Stimulated activated CD8-positive, alpha-beta memory T cell treated with anti-CD3 and anti-CD28 coated beads, Interleukin-4, amount 100 ng/mL, for 24 hours (primary cell): ENCODE measurements at regions not wholly inside any gene's neighbourhood (a gene's known extent, or its start where the extent isn't known, plus 50 kb on each side); places are given as distances from the start of the nearest gene placed in this dataset.

ENCODE experiments used
- DNase-seq: peaks from one replicate; pipeline ENCODE4 v3.0.0-alpha.2; 2020; ENCODE audit warnings: low read depth

DNA sequence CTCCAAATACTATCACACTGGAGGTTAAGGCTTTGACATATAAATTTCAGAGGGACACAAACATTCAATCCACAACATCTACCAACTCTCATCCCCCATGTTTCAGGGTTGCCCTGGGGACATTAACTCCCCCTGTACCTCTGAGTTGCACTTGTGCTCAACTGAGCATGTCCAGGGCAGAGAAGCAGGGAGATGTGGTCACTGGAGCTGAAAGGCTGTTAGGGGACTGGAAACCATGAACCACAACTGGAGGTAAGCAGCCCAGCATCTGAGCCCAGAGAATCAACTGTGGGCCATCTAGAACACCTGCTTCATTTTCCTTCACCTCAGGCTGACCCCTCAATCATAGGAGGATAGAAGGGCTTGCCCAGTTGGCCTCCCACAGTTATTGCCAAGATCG lies 641.1 kb downstream of the MID1IP1 start:
- no peak for DNase-seq

DNA sequence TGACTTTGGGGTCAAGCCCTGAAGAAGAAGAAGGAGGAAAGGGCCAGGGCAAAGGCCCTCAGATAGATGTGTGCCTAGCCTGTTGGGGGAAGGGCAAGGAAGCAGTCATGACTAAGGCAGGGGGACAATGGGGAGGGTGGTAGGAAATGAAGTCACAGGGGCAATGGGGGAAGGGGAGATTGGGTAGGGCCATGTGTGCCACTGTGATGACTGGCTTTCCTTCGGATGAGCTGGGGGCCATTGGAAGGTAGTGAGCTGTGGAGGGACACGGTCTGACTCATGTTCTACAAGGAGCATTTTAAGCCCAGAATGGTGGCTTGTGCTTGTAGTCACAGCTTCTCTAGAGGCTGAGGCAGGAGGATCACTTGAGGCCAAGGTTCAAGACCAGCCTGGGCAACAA lies 642.0 kb downstream of the MID1IP1 start:
- no peak for DNase-seq

DNA sequence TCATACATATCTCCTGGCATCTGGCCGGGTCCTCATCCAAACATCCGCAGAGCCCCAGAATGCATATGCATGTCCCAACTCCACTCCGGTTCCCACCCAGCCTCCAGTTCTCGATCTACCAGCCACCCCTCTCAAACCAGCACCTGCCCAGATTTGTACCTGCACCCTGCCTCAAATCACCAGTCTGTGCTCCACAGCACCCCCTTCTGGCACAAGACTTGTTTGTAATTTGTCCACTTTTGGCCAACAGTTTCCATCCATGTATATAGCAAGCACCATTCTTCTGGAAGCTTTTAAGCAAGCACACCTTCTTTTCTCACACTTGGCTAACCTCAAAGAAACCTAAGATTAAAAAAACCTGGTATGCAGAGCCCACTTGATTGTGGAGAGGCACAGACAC lies 644.1 kb downstream of the MID1IP1 start:
- DNase-seq: peak; percentile 12

DNA sequence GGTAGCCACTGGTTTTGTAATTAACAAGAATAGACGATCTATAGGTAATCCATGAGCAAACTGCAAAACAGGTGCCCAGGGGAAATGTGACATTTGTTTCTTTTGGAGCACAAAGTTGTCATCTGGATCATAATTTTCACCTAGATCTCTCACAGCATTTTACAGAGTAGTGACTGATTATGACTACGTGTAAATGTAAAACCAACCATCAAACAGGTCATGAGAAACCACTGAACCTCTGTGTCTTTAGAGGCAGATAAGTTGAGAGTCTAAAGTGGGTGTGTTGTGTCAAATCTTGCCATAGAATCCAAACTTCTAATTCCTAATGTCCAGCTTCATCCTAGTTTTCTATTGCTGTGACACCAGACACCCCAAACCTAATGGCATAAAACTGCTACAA lies 648.1 kb downstream of the MID1IP1 start:
- DNase-seq: no peak

DNA sequence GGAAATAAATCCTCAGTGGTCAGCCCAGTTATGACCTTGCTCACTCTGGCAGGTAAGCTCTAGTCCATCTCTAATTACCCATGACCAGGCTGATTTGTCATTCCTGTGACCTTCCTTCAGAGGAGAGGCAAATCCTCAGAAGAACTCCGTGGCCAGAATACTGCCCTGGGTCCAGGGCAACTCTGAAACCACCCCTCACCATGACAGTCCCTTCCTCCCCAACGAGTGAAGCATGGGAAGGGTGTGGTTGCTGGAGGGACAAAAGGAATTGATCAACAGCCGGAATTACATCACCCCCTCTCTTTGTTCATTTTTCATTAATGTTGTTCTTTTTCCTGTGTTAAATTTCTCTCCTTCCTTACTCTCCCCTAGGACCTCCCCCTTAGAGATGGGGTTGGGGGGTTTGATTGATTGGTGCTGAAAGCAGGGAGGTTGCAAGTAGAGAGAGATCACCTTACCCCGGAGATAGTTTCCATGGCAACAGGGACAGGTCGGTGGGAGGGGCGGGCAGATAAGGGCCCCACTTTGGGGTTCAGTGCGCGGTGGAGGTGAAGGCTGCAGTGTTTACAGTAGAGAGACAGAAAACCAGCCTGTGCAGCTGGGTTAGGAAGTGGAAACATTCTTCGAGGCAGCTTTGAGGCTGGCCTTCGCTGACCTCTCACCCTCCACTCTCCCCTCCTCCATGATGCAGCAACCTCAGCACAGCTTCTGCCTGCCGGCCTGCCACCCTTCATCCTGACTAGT lies 647.4 kb downstream of the BCOR start:
- DNase-seq: no peak

DNA sequence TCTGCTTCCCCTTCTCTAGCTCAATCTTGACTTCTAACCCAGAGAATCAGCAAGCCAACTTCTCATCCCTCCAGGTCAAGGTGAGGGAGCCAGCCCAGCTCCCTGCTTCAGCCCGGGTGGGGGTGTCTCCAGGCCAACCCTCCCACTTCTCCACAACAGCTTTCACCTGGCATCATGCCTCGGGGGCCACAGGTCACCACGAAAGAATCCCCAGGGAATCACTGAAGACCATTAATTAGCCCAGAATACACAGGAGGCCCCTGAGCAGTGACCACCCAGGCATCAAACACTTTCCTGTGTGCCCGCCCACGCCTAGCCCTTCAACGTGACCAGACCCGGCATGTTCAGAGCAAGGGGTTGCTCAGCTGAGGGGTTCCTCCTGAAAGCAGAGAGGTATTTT lies 646.7 kb downstream of the BCOR start:
- DNase-seq: no peak

DNA sequence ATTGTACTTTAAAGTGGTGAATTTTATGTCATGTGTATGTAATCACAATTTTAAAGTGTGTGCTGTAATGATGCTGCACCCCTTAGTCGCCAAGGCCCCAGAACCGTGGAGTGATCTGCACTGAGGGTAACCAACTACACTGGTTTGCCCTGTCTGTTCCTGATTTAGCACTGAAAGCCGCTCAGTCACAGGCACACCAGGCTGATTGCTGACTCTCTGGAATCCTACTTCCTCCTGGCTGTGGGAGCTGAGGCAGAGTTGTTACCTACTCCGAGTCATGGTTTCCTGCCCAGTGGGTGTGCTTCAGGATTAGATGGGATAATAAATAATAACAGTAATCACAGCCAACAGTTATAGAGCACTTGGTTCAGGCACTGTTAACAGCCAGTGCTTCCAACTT lies 645.4 kb downstream of the BCOR start:
- no peak for DNase-seq

DNA sequence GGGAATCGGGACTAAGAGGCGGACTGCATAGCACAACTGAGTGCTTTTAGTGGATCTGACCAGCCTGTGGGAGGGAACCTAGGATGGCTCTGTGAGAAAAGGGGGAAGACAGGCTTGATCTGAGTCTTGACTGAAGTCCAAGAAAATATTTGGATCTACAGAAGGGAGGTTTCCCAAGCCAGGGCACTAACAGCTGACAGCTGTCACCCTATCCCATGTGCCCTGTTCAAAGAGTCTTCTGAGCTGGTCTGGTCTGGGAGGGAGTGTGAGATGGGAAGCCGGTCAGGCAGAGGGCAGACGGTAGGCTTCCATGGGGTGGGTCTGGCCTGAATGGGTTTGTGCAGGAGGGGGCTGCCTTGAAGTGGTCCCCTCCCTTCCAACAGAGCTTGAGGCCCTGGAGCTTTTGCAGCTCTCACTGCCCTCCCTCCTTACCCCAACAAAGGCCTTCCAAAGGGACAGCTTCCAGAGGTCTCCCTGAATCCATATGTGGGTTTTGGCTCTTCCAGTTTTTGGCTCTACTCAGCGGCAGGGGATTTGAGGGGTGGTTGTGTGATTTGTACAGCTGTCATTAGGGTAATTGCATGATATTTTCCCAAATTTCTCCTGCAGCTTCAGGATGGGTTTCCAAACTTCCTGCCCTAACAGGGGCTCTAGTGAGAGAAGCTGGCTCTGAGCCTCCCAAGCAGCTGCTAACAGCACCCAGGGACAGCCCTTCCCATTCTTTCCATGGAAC lies 643.7 kb downstream of the BCOR start:
- no peak for DNase-seq

DNA sequence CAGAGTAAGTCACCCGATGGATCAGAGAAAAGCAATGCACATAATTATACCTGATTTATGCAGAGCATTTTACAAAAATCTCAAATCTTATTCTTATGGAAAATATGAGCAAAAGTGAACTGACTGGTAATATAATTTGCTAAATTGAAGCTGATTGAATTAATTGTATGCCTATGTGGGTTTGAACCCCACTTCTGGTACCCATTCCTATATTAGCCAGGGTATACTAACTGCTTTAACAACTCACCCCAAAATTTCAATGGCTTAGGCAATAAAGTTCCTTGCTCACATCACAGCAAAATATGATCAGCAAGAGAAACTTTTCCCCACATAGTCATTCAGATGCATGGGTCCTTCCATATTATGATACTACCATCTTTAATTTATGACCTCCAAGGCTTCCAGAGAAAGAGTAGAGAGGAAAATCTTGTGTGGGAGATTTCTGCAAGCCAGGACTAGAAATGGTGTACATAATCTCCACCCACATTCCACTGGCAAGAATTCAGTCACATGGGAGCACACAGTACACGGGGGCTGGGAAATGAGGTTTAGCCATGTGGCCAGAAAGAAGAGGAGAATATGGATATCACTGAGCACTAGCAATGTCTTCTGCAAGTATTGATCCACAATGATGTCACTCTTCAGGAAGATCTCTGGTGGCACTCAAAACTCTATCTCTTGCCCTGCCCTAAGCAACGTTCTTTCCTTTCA lies 640.7 kb downstream of the BCOR start:
- DNase-seq: no peak

DNA sequence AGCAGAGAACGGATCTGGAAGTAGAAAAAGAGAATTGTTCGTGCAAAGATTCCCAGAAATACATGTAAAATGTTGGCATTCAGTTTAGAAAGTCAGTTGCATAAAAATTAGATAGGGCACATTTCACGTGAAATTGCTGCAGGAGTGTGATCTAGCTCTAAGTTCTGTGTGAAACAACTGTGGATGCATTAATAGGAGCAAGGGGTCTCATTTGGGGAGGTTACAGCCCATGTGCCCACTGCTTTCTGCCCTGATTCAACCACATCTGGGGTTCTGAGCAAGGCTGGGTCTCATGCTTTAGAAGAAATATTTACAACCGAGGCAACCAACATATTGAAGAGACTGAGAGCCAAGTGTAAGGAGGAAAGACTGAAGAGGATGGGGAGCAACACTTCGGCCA lies 639.0 kb downstream of the BCOR start:
- DNase-seq: no peak

DNA sequence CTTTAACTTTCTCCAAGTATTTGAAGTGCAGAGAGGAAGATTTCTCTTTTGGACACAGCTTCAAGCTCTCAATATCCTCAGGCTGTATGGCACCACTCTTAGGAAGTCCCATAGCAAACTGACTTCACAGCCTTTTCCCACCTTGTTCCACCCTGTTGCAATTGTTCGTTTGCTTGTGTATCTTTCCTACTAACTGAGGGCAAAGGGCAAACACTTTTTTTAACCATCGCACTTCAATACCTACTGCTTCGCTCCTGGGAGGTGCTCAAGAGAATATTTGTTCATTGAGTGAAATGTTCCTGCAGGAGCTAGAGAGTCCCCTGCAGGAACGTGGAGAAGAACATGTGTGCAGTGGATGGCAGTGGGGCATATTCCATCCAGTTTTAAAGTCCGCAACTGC lies 638.6 kb downstream of the BCOR start:
- DNase-seq: no peak

DNA sequence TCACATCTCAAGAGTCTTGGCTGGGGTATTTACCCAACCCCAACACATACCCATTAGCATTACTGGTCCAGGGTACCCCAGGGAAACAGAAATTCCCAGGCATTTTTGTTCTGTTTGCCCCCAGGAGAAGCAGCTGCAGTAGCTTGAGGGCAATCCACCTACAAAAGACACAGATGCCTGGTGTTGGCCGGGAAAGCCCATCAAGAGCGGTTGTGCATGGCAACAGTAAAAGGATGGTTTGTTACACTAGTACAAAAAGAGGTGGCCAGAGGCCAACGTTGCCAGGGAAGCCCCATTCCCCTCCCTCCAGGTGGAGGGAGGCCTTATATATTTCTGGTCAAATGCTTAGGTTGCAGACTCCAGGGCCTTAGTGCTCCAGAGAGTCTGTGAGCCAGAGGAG lies 637.8 kb downstream of the BCOR start:
- no peak for DNase-seq

DNA sequence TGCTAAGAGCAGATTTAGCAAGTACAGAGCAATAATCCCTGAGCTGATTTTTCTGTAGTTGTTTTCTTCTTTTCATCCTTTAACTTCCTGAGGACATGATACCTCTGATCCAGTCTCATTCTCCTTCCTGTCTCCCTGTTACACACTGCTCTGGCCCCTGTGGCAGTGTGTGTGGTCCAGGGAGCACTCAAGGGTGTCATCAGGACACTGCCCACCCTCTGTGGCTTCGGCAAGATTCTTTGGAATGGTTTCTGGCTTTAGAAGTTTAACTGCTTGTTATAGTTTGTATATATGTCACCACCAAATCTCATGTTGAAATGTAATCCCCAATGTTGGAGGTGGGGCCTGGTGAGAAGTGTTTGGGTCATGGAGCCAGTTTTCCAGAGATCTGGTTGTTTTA lies 637.3 kb downstream of the BCOR start:
- no peak for DNase-seq

DNA sequence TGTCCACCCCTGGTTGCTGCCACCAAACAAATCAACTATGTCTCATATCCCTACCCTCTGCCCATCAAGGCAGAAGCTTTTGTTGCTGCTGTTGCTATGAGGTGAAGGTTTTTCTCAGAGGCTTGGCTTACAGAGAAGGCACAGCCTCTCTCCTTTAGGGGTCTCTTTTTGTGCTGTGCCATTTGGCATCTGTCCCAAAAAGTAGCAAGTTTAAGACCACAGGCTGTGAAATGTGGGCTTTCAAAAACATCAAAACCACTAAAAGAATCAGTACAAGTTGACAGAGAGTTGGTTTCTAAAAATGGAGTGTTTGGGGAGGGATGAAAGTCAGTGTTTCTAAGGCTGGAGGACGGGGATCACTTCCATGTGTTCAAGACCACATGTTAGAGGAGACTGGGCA lies 634.9 kb downstream of the BCOR start:
- no peak for DNase-seq

DNA sequence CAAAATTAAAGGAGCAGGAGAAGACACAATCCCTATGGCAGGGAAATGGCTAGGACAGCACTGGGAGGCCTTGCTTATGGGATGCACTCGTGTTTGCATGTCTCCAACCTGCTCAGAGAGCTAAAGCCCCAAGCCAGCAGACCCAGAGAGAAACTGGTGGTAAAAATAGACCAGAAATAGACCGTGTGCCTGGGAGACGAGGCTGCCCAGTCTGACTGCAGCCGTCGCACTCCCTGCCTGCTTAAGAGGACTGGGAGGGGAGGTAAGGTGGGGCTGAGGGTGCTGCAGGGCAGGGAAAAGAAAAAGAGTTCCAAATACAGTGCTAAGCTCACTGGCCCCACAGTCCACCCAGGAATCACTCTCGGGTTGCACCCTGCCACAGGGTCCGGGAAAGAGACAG lies 633.5 kb downstream of the BCOR start:
- no peak for DNase-seq

DNA sequence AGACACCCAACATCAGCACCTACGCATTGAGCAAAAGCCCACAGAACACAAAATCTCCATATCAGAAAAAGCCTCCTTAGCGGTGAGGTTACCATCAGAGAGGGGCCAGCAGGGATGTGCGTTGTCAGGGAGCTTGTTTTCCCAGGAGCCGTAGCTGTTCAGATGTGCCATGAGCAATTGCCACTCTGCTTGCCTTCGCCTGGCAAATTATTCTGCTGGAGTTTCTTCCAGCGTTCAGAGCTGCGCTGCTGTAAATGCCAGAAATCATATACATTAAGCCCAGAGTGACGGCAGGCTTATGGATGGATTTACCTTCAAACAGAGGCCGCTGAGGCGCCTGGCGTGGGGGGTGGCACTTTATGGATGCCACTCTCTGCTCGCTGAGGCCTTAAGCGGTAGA lies 632.3 kb downstream of the BCOR start:
- DNase-seq: no peak

DNA sequence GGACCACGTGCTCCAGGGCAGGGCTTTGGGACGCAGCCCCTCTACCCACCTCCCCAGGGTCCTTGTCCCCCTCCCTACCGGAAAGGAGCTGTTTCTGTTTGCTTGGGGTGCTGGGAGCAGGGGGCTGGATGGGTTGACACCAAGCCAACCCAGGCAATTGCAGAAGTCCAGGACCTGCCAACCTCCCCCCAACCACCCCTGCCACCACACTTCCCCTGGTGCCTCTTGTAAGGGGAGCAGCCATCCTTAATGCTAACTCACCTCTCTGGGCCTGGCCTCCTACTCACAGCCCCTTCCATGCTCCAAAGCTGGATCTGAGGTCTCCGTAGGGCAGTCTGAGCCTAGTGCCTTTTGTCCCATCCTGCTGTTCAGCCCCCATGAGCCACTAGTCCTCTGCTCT lies 631.9 kb downstream of the BCOR start:
- DNase-seq: no peak

DNA sequence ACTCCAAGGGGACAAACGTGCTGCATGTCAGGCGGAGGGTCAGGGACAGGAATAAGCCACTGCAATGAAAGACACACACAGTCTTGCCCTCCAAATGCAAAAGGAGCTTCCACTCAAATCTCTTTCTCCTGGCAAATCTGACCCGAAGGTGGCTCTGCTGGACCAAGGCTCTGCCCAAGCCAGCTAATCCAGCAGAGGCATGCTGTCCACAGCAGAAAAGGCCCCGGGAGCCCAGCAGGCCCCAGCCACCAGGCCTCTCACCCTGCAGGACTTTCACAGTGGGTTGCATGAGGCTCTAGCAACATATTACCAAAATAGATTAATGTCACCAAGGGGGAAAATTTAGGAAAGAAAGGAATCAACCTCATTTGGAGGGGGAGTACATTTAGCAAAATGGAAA lies 628.6 kb downstream of the BCOR start:
- DNase-seq: no peak

DNA sequence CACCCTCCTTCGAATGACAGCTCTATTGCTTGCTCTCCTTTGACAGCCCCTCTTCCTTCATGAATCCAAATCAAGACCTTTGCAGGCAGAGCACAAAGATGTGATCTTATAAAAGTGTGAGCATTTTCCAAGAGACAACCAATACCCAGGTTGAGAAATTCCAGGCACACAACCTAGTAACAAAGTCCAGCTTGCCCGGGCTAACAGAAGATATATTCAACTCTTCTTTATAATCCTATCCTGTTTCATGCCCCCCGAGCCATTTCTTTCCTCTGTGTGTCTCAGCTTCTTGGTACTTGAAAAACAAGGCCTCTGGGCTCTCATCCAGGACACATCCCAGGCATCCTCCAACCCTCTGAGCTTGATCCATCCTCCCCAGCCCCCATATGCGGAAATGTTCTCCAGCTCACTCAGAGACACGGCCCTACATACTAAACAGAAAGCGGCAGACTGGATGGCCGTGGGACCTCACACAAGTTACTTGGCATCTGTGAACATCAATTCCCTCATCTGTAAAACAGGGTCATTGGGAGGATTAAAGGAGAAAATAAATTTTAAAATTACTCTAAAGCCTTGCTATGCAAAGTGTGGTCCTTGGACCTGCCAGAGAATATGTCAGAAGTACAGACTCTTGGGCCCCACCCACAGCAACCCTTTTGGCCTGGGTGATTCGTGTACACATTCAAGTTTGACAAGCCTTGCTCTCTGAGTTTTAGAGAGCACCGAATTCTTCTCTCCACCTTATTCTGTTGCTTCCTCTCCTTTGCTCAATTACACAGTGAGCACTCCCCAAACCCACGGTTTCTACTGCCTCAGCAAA lies 627.0 kb downstream of the BCOR start:
- DNase-seq: no peak

DNA sequence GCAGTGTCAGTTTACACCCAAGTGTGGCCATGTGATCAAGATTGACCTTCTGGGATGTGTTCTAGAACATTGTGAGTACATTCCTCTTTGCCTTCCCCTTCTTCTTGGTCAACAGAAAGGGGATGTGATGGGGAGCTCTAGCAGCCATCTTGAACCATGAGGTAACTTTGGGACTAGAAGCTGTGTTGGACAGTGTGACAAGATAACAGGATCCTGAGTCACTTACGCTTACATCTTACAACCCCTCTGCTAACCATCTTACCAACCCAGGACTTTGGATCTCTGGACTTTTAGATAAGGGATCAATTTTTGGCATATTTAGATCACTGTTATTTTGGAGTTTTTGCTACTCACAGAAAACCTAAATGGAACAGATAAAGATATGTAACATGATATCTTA lies 625.6 kb downstream of the BCOR start:
- no peak for DNase-seq

DNA sequence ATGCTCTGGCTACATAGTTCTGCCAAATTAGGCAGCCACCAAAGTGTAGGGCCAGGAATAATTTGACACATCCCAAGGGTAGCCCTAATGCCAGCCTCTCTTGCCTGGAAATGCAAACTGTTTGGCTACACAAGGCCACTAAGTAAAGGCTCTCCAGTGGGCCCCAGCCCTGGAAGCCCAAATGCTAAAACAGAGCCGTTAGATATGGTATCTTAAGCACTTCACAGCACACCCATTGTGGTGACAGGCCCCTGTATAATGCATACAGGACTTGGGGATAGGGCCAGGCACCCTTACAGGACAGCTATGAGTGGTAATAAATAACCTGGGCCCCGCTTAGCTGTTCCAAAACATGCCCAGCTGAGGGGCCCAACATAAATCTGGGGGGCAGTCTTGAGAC lies 623.9 kb downstream of the BCOR start:
- no peak for DNase-seq

DNA sequence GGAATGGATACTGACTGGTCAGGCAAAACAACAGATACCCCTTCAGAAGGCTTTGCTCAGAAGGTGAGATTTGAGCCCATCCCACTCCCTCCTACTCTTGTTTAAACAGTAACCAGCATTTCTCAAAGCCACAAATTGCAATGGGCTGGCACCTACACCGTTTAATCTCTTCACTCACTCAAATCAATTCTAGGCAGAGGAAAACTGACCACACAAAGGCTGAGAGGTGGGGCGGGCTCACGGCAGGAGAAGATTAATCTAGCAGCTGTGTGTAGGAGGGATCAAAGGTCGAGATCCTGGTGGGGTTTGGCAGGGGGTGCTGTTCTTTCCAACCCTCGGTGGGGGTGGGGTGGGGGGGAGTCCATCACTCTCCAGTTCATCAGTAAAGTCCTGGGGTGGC lies 622.4 kb downstream of the BCOR start:
- DNase-seq: no peak
